KOPT-K1 (cell line): ENCODE measurements at regions not wholly inside any gene's neighbourhood (a gene's known extent, or its start where the extent isn't known, plus 50 kb on each side); places are given as distances from the start of the nearest gene placed in this dataset.

Experiments
- H3K27ac ChIP-seq: fragments of 200-600 bp; sonication (generic); 2 replicates; pipeline ENCODE4 v1.5.1; 2016; ENCODE audit warnings: antibody characterized with exemption, mild to moderate bottlenecking, low read depth, low read length; ENCODE audit not compliant: poor library complexity, severe bottlenecking
- H3K36me3 ChIP-seq: fragments of 200-600 bp; sonication (generic); 2 replicates; pipeline ENCODE4 v1.5.1; 2017; ENCODE audit warnings: antibody characterized with exemption, mild to moderate bottlenecking, low read length, moderate library complexity; ENCODE audit not compliant: insufficient read depth
- H3K9me3 ChIP-seq: fragments of 200-600 bp; sonication (generic); 2 replicates; pipeline ENCODE4 v1.5.1; 2017; ENCODE audit warnings: antibody characterized with exemption, low read length, mild to moderate bottlenecking; ENCODE audit not compliant: insufficient read depth, poor library complexity, severe bottlenecking

DNA sequence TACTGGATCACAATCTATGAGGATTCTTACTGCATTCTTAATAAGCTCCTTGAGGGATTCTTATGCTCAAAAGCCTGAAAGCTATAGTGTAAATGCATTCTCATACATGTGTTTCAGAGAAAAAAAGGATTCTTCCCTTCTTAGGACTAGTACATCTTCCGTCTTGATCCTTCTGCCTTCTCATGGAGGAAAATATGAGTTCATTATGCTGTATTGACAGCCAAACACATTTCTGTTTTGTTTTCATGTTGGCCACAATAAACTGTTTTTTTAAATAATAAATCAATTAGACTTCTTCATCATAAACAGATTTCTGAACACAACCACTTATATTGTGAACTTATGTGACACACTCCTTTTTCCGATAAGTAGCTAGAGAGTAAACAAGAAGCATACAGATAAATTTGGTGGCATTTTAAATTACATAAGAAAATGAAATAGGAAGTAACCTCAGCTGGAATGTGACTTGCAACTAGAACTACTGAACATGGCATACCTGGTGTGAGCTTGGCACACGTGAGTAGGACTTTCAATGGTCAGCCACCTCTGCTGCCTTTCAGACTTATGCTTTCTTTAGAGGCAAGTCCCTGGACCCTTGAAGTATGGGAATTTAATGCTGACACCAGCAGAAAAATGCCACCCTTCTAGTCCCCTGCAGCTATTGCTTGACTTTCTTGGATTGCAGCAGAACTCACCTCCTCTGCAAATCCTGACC, 350.4 kb downstream of the BCKDHB start:
- Histone ChIP-seq H3K36me3 (no peaks in the 10 kb centered on the region), H3K27ac (no peak overlapping the region), H3K9me3 (no peaks in the 10 kb centered on the region)

DNA sequence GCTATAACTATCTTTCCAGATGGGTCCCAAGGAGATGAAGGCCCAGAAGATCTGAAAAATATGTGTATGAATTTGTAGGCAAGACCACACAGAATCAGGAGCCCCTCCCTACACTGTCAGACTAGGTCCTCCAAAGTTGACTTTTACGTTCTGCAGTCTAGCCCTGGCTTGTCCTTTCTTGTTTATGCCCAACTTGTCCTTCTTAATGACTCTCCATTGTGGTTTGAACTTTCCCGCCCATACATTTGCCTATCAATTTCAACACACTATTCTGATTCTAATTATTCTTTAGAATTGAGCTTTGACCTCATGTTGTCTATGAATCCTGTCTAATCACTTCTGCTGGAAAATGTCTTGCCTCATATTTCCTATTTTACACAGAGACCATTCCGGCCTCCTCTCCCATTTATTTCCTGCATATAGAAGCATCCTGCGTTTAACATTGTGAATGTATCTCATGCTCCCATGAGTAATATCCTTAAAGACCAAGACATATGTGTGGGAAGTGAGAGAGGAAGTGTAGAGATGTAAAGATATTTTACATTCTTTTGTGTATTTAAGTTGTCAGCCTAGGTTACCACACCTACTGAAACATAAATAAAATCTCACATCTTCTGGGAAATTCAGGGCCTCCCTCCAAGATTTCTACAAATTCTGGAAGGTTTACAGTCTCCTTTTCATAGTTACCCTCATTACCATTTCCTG, 348.3 kb downstream of the BCKDHB start:
- no peaks in the 10 kb centered on the region for H3K36me3 ChIP-seq
- H3K9me3 ChIP-seq: no peaks in the 10 kb centered on the region
- no peak overlapping the region for H3K27ac ChIP-seq

DNA sequence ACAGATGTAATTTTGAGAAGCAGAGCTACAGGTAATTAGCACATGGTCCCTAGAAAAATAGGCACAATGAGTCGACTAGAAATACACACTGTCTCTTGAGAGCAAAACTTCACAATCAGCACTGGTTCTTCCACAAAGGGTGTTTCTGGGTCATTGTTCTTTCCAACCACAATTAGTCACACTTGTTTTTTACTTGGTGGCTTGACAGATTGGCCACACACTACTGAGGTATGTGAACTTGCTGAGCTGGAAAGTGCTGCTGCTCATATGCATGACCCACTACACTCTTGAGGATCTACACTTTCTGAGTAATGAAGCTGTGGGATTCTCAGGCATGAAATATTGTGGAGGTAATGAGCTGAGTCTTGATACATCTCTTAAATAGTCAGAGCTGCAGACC, 347.7 kb downstream of the BCKDHB start:
- H3K9me3 ChIP-seq: no peaks in the 10 kb centered on the region
- no peak overlapping the region for H3K27ac ChIP-seq
- no peaks in the 10 kb centered on the region for H3K36me3 ChIP-seq

DNA sequence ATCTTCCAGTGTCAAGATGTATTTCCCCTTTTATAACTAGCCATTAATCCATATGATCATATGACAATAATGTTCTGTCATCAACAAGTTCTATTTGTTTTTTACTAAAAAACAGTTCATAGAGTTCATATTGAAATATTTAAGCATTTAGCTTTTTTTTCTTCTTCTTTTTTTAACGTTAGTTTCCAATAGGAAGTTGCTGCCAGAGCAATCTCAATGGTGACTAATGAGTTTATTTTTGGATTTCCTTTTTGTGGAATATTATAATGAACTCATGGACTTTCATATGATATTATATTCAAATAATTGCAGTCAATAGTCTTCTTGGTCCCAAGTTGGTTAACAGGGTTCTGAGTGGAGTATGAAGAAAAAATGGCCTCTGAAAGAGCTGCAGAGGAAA, 343.3 kb downstream of the BCKDHB start:
- H3K36me3 ChIP-seq: no peaks in the 10 kb centered on the region
- no peaks in the 10 kb centered on the region for H3K9me3 ChIP-seq
- H3K27ac ChIP-seq: no peak overlapping the region

DNA sequence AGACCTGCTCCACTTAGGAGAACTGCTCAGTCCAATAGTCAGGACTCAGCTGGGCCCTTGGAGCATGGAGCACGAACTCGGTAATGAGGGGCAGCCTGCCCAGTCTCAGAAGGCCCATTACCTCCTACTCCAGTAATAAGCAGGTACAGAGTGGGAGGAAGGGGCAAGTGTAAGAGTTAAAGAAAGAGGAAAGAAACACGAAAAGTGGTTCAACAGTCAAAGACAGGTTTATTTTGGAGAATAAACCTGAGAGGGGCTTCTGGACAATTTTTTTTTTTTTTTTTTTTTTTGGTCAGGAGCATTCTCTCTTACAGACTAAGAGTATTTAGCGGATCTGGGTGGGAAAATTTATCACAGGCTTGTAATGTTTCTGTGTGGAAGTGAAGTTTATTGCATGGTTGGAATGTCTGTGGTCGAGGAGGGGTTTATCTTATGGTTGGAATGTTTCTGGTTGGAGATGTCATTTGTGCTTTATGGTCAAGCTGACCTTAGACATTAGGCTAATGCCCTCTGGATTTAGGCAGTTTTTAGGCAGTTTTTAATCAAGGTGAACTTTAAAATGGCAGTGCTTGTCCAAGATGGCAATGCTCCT, 340.1 kb downstream of the BCKDHB start:
- Histone ChIP-seq H3K36me3 (no peaks in the 10 kb centered on the region), H3K27ac (no peak overlapping the region), H3K9me3 (no peaks in the 10 kb centered on the region)

DNA sequence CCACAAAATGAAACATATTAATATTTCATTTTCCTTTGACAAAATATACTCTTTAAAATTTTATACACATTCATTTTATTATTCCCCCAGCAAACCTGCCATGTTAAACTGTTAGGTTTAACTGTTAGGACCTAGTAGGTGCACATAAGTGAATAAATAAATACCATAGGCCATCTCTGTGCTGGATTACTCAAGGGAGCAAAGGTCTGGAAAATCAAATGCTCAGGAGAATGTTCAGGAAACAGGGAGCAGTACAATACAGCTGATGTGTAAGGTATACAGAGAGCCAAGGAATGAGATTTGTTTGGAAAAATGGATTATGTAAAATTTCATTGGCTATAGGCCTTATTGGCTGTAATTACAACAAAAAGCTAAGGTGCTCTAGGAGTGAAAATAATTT, 339.3 kb downstream of the BCKDHB start:
- Histone ChIP-seq H3K27ac (no peak overlapping the region), H3K9me3 (no peaks in the 10 kb centered on the region)

DNA sequence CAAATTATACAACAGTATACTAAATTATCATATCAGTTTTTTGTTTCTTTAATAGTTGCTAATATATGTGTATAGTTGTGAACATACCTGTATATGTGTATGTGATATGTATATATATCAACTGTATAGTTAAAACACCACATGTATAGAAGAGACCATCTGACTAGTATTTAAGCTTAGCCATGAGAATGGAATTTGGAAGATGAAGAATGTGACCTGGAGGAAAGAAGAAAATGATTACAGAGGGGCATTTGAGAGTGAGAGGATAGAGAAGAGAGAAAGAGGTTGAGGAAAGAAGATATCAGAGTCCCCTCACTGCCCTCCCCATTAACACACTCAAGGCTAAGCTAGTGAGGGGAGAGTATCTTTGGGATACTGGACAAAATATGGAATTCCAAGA, 335.9 kb downstream of the BCKDHB start:
- H3K36me3 ChIP-seq: no peaks in the 10 kb centered on the region
- H3K9me3 ChIP-seq: no peaks in the 10 kb centered on the region
- H3K27ac ChIP-seq: no peak overlapping the region

More for the DNA sequence above, 339.3 kb downstream of the BCKDHB start:
- H3K36me3 ChIP-seq: no peaks in the 10 kb centered on the region

DNA sequence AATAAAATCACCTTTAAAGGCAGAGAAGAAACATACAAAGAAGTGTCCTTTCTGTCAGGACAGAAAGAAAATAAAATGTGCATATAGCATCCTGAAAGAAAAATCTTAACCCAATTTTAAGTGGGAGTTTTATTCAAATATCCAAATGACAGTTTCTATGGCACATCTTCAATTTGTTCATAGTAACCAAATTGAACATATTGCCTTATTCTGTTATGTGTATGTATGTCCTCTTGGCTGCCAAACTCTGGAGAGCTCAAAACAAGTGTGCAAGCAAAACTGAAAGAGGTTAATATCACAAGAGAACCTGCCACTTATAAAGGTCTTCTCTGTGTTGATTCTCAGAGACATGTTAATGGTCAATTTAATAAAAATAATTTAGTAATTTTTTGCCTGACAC, 334.7 kb downstream of the BCKDHB start:
- Histone ChIP-seq H3K36me3 (no peaks in the 10 kb centered on the region), H3K27ac (no peak overlapping the region), H3K9me3 (no peaks in the 10 kb centered on the region)

DNA sequence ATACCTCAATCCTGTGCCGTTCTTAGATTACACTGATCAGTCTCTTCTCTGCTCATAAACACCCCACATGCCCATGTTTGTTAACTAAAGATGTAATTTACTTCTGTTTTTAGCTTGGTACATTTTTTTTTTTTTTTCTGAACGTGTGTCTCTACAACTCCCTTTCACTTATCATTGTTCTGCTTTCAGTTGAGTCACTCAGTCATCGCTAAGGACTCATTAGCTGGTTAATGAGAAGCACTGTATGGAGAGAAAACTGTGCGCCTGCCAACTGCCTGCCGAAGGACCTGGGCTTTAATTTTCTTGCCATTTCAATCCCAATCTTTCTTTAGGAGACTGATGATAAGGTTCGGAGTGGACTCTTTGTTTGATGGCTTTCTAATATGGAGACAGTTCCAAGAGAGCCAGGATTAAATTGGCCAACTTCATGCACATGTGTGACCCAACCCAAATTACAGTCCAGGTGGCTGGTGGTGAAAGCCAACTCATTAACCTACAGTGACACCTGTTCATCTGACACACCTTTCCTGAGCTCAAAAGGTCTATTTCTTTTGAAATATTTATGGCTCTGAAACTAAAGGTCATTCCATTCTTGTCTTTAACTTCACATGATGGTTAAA, 334.1 kb downstream of the BCKDHB start:
- Histone ChIP-seq H3K27ac (no peak overlapping the region), H3K9me3 (no peaks in the 10 kb centered on the region), H3K36me3 (no peaks in the 10 kb centered on the region)

DNA sequence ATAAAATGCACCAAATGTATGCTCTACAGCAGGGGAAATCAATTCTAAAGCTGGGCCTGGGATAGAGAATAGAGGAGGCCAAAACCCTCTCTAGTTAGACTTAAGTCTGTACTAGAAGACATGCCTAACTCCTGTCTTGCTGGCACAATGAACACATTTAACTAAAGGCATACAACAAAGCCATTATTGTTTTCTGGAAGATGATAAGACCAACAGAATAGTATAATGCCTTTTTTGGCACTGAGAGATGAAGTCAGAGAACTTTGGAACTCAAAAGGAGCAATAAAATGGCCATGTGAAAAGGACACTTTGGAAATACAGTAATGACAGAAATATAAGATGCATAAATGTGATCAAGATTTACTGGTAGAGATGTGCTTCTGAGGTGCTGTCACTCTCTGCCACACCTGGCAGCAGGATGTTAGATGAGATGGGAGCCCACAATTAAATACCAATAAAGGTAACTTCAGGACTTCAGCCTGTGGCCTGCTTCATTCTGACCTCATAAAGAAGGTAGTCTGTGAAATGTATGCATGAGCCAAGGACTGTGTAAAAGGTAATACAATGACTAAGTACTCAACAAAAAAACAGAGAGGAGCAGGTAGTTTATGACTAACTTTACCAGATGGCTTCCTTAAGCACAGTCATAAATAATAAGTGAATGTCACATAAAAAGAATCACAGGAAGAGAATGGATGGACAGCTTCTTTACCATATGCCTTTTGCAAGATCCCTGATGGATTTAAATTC, 333.4 kb downstream of the BCKDHB start:
- no peaks in the 10 kb centered on the region for H3K36me3 ChIP-seq
- no peak overlapping the region for H3K27ac ChIP-seq
- H3K9me3 ChIP-seq: no peaks in the 10 kb centered on the region

DNA sequence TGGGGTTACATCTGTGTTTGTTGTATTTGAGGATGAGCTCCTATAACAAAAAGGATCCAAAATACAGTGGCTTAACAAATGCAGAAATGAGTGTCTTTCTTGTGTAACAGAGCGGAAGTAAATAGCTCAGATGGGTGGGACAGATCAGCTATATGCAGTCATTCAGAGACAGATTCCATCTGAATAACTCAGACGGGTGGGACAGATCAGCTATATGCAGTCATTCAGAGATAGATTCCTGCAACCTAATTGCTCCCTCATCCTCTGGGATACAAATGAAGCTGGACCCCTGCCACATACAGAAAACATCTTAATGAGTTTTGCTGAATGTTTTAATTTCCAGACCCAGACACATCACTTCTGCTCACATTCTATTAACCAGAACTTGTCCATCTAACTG, 332.3 kb downstream of the BCKDHB start:
- no peaks in the 10 kb centered on the region for H3K36me3 ChIP-seq
- H3K9me3 ChIP-seq: no peaks in the 10 kb centered on the region
- no peak overlapping the region for H3K27ac ChIP-seq

DNA sequence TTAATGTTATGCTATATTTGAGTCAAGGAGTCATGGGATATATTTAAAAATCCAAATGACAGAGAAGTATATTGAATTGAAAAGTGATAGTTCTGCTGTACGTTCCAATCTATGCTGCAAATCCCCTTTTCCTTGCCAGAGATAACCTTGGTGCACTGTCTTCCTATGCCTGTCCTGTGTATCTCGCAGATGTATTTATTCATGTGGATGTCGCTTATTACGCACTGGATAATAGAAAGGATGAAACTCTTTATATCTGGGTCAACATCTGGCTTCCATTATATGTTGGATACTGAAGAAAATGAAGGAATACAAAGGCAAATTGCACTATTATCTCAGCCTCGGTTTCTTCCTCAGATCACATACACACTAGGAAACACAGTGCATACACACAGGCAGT, 331.3 kb downstream of the BCKDHB start:
- Histone ChIP-seq H3K9me3 (no peaks in the 10 kb centered on the region), H3K36me3 (no peaks in the 10 kb centered on the region), H3K27ac (no peak overlapping the region)

DNA sequence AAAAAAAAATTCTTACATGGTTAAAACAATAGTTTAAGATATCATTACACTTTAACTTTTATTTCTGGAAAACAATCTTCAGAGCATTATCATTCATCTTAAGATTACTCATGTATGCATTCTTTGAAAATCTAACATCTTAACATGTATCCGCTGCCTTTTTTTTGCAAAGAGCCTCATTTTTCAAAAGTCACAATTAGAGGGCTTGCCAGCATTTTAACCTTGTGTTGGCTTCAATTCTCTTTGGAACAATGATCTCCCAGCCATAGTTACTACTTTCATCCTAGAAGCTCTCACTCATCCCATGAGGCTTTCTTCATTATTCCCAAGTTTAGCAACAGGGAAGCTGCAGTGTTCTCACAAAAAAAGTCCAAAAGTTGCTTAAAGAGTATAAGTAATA, 330.8 kb downstream of the BCKDHB start:
- Histone ChIP-seq H3K27ac (no peak overlapping the region), H3K36me3 (no peaks in the 10 kb centered on the region), H3K9me3 (no peaks in the 10 kb centered on the region)

DNA sequence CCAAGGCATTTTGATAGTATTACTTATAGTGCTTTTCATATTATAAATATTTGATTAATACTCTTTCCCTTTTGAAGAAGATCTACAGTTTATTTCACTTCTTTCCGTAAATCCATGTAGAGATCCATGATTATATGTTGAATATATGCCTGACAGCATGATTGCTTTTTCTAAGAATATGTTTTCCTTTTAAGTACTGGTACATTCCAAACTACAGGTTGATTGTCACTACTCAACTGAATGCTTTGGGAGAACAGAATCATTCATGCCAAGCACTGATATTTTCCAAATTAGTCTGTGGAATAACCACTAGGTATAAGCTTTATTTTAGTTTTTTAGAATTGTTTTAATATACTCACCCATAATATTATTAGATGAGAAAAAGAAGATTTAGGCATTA, 330.2 kb downstream of the BCKDHB start:
- no peaks in the 10 kb centered on the region for H3K9me3 ChIP-seq
- no peaks in the 10 kb centered on the region for H3K36me3 ChIP-seq
- no peak overlapping the region for H3K27ac ChIP-seq

DNA sequence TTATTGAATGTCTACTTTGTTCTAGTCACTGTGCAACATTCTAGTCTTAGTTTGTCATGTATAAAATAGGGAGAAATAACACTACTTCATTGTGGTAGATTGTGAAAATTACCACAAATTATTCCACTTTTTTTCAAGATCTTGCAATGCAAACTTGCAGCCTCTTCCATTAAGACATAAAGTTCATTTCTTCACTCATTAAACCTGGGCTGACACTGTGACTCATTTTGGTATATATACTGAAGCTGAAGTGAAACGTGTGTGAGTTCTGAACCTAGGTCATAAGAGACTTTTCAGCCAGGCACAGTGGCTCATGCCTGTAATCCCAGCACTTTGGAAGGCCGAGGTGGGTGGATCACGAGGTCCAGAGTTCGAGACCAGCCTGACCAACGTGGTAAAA, 329.0 kb downstream of the BCKDHB start:
- Histone ChIP-seq H3K27ac (no peak overlapping the region), H3K9me3 (no peaks in the 10 kb centered on the region), H3K36me3 (no peaks in the 10 kb centered on the region)
